Activated naive CD4-positive, alpha-beta T cell treated with anti-CD3 and anti-CD28 coated beads, Interleukin-2, amount 50 U/mL, for 72 hours (primary cell): ENCODE measurements at regions not wholly inside any gene's neighbourhood (a gene's known extent, or its start where the extent isn't known, plus 50 kb on each side); places are given as distances from the start of the nearest gene placed in this dataset.

ENCODE experiments used
- ATAC-seq, 2 donors: fragments of 150-1000 bp; cut with Tn5 transposase; 2 replicates each; pipeline ENCODE4 v1.10.0; 2021; ENCODE audit warnings: mild to moderate bottlenecking in 2 of 2, moderate library complexity in 2 of 2
- DNase-seq, 2 donors: peaks; one replicate each; pipeline ENCODE4 v3.0.0; 2021 to 2022; ENCODE audit warnings: low spot score in 2 of 2
- H3K27ac Mint-ChIP-seq, 2 donors: one replicate each; pipeline ENCODE4 v1.8.0; 2022; ENCODE audit warnings: mild to moderate bottlenecking in 2 of 2, mixed read lengths in 2 of 2
- H3K36me3 Mint-ChIP-seq, 2 donors: one replicate each; pipeline ENCODE4 v1.8.0; 2022; ENCODE audit warnings: mixed read lengths in 2 of 2
- H3K9me3 Mint-ChIP-seq, 2 donors: one replicate each; pipeline ENCODE4 v1.8.0; 2022; ENCODE audit warnings: mixed read lengths in 2 of 2

DNA sequence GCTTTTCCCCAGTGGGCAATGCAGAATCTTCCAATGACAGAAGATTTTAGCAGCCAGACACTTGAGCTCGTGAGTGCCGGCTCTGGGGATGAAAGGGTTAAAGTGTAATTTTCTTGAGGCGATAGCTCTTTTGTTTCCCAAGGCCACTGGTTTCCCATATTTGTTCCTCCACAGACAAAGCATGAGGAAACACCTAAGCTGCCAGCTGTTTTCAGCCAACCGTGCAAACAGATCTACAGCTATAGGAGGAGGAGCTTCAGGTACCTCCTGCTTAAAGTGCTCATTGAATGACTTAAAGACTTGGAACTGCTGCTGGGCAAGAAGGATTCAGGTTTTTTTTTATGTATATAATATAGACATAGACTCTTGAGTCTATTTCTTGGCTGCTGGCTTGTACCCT is 1311.5 kb downstream of the TMEM121 start:
- ATAC-seq (no peak), DNase-seq (no peak)
- no peaks in the 10 kb centered on the region for H3K9me3 Mint-ChIP-seq
- no peaks in the 10 kb centered on the region for H3K36me3 Mint-ChIP-seq
- no peak overlapping the region for H3K27ac Mint-ChIP-seq

DNA sequence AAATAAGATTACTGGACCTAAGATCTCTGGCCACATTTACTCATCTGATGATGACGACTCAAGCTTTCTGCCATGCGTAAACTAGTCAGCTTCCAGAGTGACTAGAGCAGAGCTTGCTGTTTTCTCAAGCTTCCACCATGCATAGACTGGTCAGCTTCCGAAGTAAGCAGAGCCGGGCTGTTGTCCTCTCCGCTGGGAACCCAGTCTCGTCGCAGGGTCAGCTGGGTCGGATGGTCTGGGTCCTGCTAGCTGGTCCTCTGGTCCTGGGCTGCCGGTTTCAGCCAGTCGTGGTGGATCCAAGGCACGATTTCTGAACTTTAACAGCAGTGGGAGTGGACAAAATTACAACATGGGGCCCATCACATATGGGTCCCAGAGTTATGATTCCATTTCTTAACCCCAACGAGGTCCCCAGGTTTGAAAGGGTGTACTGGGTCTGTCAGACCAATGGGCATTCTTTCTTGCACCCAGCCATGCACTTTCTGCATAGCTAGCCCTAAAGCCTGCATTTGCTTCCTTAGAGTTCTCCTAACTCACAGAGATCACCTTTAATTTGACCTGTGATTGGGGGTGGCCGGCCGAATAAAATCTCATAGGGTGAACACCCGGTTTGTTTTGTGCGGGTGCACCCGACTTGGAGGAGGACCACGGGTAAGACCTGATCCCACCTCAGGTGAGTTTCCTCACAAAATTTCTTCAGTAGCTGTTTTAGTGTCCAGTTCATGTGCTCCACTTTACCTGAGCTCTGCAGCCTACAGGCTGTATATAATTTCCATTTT is 1312.8 kb downstream of the TMEM121 start:
- ATAC-seq (no peak), DNase-seq (no peak)
- Mint-ChIP-seq H3K9me3 (no peaks in the 10 kb centered on the region), H3K36me3 (peaks cover 0 to 2% of the 10 kb centered on the region in 2 donors), H3K27ac (no peak overlapping the region)

DNA sequence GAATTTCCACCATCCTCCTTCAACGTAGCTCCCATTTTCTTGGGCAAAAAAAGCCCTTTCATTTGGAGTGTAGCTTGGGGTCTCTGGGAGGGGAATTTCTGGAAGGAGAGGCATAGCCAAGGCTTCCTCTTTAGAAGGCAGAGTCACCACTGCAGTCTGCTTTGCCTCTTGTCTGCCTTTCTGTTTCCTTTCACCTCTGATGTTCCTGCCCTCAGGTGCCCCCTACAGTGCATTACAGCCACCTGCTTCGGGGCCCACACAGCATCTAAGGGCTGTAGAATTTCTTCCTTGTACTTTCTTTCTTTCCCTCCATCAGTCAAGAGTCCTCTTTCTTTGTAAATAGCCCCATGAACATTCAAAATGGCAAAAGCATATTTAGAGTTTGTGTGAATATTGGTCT is 1313.9 kb downstream of the TMEM121 start:
- peaks cover 0 to 7% of the 10 kb centered on the region in 2 donors for H3K36me3 Mint-ChIP-seq
- no peaks in the 10 kb centered on the region for H3K9me3 Mint-ChIP-seq
- no peak overlapping the region for H3K27ac Mint-ChIP-seq
- ATAC-seq, result no peak
- no peak for DNase-seq

DNA sequence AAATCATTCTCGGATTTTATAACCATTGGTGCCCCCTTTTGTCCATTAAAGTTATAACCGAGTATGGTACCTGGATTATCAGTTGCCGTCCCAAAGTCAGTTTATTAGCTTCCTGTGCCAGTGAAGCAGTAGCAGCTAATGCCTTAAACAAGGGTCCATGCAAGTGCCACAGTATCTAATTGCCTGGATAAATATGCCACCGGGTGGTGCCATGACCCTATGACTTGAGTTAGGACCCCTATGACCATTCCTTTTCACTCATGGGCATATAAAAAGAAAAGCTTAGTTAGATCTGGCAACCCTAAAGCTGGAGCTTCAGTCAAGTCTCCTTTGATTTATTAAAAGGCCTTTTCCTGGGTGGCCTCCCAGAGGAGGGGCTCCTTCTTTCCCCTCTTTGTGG is 1314.6 kb downstream of the TMEM121 start:
- no peak for ATAC-seq
- Mint-ChIP-seq H3K36me3 (peaks cover 0 to 7% of the 10 kb centered on the region in 2 donors), H3K9me3 (no peaks in the 10 kb centered on the region), H3K27ac (no peak overlapping the region)
- DNase-seq, result no peak

DNA sequence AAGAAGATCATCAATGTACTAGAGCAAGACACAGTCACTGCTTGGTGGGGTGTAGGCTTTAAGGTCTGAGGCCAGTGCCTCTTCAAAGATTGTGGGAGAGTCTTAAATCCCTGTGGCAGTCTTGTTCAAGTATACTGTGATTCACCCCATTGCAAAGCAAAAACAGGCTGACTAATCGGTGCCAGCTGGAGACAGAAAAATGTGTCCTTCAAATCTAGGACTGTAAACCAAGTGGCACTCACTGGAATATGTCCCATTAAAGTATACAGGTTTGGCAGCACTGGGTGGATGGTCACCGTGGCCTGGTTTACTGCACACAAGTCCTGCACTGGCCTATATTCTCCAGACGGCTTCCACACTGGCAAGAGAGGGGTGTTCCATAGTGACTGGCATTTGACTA is 1315.3 kb downstream of the TMEM121 start:
- Mint-ChIP-seq H3K36me3 (peaks cover 0 to 7% of the 10 kb centered on the region in 2 donors), H3K27ac (no peak overlapping the region), H3K9me3 (no peaks in the 10 kb centered on the region)
- no peak for ATAC-seq
- DNase-seq, result no peak

DNA sequence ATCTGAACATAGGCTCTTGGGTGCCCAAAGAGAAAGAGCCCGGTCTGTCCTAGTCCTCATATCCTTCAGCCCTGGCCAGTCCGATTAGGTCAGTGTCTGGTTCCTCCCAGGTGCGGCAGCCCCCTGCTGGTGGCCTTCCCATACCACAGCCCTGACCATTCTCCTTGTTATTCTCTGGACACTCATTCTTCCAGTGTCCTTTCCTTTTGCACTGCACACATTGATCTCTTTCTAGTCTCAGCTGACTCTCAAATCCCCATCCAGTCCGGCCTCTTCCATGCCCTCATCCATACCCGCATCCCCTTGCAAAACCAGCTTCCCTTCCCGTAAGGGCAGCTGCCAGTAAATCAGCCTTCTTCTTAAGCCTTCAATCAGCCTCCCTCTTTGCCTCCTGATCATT is 1316.3 kb downstream of the TMEM121 start:
- no peak for ATAC-seq
- Mint-ChIP-seq H3K27ac (no peak overlapping the region), H3K9me3 (no peaks in the 10 kb centered on the region), H3K36me3 (peaks cover 0 to 7% of the 10 kb centered on the region in 2 donors)
- no peak for DNase-seq

DNA sequence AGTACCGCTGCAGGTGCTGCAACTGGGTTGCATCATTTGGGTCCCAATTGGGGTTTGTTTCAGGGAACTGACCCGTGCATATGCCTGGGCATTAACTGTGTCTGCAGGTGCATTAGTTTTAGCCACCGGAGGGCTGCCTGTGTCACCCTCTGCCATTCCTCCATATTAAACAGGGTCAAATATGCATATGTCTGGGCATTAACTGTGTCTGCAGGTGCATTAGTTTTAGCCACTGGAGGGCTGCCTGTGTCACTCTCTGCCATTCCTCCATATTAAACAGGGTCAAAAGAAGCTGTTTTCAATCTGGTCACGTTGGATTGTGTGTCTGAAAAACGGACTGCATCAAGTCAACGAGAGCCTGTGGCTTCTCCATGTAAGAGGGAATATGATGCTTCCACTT is 1317.0 kb downstream of the TMEM121 start:
- H3K27ac Mint-ChIP-seq, result peak overlapping the region in 1 of 2 donors; percentile 92
- no peaks in the 10 kb centered on the region for H3K9me3 Mint-ChIP-seq
- peaks cover 0 to 7% of the 10 kb centered on the region in 2 donors for H3K36me3 Mint-ChIP-seq
- DNase-seq (no peak), ATAC-seq (no peak)

DNA sequence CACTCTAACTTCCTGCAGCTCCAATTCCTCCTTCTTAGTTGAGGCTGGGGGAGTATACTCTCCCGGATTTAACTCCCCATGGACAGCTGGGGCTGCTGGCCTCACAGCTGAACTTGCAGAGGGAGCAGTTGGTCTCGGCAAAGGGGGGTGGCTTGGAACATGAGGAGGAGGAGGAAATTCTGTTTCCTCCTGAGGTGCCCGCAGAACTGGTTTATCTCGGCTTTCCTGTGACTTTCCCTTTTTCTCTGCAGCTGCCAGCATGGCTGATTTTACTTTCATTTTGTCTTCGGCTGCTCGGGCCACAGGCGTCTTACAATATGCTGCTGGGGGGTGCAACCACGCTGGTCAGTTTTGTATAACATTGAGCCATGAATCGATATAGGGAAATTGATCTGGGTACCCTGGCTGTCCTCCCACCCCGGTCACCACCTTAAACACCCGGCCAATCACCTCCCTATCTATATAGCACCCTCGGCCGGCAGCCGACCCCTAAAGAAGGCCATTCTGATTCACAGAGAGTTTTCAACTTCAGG is 1317.6 kb downstream of the TMEM121 start:
- peak overlapping the region; percentile 92 to 94 for H3K27ac Mint-ChIP-seq
- no peaks in the 10 kb centered on the region for H3K9me3 Mint-ChIP-seq
- peak in 1 of 2 donors; percentile 21 for DNase-seq
- peak in 1 of 2 donors; percentile 30 for ATAC-seq
- peaks cover 0 to 7% of the 10 kb centered on the region in 2 donors for H3K36me3 Mint-ChIP-seq

DNA sequence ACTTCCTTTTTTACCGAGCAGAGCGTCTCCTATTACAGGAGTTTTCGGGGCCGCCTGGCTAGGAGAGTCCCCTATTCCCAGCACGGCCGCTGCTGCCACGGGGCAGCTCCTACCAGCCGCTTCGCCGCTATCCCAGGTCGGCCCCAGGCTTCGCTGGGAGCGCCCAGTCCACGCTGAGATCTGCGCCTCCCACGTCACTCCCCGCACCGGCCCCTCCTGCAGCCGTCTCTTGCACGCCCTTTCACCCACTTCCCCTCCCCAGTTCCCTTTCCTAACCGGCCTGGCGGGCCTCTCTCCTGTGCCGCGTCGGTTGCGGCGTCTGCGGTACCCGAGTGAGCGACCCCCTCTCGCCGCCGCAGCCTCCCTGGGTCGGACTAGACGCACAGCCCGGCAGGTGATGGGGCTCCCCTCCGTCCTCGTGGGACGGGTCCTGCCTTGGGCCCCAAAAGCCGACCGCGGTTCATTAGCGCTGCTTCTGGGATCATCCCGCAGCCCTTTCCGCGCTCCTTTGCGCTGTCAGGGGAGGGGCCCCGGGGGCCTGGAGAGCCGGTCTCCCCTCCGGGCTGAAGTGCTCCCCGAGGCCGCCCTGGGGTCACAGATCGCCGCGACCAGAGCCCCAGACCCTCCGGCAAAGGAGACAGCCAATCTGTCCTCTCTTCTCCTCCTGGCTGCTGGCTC is 1318.4 kb downstream of the TMEM121 start:
- ATAC-seq, result peak; percentile 65 to 82
- H3K9me3 Mint-ChIP-seq, result no peaks in the 10 kb centered on the region

DNA sequence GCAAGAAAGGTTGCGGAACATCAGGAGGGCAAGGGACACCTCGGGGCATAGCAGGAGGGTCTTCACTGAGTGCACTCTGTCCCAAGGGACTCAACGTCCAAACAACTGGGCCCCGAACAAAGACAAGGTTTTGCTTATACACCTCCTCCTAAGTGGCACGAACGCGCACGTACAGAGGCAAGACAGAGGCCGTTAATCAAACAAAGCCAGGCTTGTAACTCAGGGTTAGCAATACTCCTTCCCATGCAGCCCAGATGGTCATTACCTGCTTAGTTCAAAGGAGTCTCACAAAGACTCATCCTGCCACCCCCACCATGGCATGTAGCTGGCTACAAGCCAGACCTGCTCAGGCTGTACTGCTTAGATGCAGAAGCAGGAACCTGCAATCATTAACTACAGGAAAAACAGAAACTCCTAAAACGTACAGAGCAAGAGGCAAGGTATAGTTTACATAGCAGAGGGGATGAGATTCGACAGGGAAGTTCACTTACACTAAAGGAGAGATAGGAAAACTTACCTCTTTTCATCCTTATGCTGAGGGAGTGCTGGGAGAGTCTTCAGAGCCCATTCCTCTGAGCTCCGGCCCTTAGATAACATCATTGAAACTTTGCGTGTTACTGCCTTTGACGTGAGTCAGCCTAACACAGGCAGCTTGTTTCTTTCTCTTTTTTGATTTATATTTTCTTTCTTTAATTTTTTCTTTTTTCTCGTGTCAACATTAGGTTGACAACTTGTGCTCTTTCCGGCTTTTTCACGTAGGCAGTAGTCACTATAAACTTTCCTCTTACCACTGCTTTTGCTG is 1319.1 kb downstream of the TMEM121 start:
- ATAC-seq (peak; percentile 67 to 74), DNase-seq (peak in 1 of 2 donors; percentile 56)
- Mint-ChIP-seq H3K36me3 (peaks cover 0 to 7% of the 10 kb centered on the region in 2 donors), H3K27ac (peak overlapping the region in 1 of 2 donors; percentile 94), H3K9me3 (no peaks in the 10 kb centered on the region)

More for the DNA sequence above, 1318.4 kb downstream of the TMEM121 start:
- Mint-ChIP-seq H3K27ac (peak overlapping the region; percentile 92 to 94), H3K36me3 (peaks cover 0 to 7% of the 10 kb centered on the region in 2 donors)
- DNase-seq, result peak; percentile 56 to 68

DNA sequence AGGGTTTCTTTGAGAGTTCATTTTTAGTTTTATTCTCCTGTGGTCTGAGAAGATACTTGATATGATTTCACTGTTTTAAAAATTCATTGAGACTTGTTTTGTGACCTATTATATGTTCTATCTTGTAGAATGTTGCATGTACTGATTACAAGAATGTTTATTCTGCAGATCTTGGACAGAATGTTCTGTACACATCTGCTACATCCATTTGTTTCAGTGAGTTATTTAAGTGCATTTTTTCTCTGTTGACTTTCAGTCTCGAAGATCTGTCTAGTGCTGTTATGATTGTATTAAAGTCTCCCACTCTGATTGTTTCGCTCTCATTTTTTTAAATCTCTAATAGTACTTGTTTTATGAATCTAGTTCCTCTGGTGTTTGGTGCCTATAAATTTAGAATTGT is 1319.8 kb downstream of the TMEM121 start:
- ATAC-seq, result peak in 1 of 2 donors; percentile 27
- DNase-seq, result no peak
- Mint-ChIP-seq H3K27ac (no peak overlapping the region), H3K36me3 (peaks cover 0 to 7% of the 10 kb centered on the region in 2 donors), H3K9me3 (no peaks in the 10 kb centered on the region)

DNA sequence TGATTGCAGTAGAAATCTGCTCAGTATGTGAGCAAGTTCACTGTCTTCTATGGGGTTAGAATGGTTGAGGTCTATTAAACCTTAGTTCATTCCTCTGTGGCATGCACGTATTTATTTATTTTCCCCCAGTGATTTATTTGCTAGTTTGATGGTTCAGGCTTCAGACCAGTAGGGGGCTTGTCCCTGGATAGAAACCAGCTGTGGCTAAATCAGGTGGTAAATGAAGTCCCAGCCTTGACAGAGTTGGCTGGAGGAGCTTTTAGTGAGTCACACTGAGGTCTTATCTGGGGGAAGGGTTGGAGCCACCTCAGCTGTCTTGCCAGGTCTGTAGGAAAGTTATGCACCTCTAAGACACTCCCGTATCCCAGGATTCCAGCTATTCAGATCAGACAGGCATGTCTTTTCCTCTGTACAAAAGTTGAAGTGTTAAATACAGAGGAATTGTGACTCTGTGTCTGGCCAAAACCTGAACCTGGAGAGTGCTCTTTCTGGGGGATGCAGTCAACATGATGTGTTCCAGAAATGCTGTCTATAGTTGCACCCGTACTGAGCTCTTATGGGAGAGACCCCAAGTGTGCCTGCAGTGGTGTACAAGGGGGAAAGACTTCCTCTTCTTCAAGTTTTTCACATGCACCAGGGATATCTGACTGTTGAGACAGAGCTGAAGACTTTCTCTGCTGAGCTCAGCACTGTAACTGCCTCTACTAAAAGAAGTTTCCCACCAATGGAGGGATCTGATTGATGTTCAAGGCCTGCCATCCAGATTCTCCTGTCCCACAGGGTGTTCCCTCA is 1322.1 kb downstream of the TMEM121 start:
- ATAC-seq, result no peak
- Mint-ChIP-seq H3K9me3 (no peaks in the 10 kb centered on the region), H3K27ac (no peak overlapping the region), H3K36me3 (peaks cover 0 to 7% of the 10 kb centered on the region in 2 donors)
- no peak for DNase-seq

DNA sequence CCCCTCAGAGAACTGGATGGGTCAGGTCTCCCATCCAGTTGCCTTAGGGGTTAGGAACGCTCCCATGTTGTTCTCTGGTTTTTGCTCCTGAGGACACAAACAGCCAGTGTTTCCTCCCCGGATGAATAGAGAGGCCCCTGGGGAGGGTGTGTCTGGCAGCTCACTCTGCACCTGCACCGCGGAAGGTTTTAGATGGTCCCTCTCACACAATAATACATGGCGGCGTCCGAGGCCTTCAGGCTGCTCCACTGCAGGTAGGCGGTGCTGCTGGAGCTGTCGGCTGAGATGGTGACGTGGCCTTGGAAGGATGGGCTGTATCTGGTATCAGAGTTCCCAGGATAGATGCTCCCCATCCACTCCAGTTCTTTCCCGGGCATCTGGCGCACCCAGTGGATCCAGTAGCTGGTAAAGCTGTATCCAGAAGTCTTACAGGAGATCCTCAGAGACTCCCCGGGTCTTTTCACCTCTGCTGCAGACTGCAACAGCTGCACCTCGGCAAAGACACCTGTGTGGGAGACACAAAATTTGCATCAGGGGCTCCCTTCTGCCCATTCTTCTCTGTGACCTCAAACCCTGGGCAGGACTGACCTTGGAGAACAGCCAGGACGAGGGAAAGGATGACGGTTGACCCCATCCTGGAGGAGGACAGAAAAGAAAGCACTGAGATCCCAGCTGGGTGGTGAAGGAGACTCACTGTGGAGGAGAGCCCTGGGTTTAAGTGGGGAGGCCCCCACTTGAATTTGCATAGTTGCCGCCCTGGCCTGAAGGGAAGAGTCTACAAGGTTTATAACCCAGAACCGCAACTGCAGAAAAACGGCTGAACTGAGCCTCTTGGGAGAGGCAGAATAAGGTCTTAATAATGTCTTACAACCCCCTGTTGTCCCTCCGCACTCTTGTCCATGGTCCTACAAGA is 1324.8 kb downstream of the TMEM121 start:
- ATAC-seq (no peak), DNase-seq (no peak)
- Mint-ChIP-seq H3K27ac (no peak overlapping the region), H3K9me3 (no peaks in the 10 kb centered on the region), H3K36me3 (no peaks in the 10 kb centered on the region)

DNA sequence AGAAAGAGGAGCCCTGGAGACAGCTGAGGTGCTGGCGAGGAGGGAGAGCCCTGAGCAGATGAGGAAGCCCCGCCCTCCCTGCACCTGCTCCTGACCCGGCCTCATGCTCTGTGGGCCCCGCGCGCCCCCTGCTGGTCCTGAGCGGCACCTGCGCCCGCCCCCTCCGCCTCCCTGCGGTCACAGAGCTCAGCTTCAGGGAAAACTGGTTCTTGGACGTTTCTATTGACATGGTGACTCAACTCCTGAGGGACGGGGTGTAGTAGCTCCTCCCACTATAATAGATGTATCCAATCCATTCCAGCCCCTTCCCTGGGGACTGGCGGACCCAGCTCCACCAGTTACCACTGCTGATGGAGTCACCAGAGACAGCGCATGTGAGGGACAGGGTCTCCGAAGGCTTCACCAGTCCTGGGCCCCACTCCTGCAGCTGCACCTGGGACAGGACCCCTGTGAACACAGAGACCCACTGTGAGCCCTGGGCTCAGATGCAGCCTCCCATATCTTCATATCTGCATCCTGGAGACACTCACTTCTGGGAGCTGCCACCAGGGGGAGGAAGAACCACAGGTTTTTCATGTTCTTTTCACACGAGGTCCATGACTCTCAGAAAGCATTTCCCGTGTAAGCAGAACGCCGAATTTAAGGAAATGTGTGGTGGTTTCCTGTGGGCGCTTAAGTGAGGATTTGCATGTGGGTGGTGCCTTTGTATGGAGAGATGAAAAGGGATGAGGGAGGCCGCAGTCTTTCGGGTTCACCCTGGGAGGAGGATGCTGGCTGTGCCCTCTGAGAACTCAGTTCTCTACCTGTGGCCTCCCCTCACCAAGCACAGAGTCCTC is 1346.4 kb downstream of the TMEM121 start:
- H3K36me3 Mint-ChIP-seq, result no peaks in the 10 kb centered on the region
- ATAC-seq (peak; percentile 90 to 93), DNase-seq (peak; percentile 92 to 95)
- H3K27ac Mint-ChIP-seq, result peak overlapping the region; percentile 30 to 49
- H3K9me3 Mint-ChIP-seq, result no peaks in the 10 kb centered on the region
